GM12801 (cell line): ENCODE measurements at regions not wholly inside any gene's neighbourhood (a gene's known extent, or its start where the extent isn't known, plus 50 kb on each side); places are given as distances from the start of the nearest gene placed in this dataset.

Experiments used
- TF ChIP-seq, protein P1 (sequence below): IDR thresholded peaks from one replicate; pipeline ENCODE4 v1.5.1; 2011; ENCODE audit warnings: control low read depth; ENCODE audit not compliant: insufficient read length; ENCODE audit errors: extremely low read depth

DNA sequence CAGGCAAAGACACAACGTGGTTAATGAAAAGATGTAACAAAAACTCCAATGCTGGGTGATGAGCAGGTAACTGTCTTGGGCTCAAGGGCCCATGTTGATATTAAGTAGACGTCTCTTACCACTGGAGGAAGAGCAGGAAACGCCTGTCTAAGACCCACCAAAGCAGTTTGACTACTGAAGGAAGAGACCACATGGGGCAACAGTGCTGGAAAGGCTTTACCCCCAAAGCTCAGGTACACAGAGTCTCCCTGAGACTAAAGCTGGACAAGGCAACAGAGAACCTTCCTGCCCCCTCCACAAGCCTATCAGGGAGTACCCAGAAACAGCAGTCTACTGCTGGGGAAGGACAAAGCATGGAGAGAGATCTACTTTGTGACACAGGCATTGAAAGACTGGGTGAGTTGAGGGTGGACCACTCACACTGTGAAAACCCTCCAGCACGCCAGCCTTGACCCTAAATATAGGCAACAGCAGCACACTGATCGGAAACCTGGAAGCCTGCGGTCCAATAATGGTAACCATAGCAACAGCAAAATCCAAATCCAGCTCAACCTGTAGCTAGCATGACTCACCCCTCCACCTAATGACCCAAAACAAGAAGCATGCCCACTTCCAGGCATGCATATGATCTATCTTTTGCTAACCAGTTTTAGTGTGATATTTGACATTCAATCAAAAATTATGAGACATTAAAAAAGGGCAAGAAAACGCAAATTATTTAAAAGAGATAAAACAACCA, 270.5 kb upstream of the SDK2 start:
- TF ChIP-seq, protein P1, sequence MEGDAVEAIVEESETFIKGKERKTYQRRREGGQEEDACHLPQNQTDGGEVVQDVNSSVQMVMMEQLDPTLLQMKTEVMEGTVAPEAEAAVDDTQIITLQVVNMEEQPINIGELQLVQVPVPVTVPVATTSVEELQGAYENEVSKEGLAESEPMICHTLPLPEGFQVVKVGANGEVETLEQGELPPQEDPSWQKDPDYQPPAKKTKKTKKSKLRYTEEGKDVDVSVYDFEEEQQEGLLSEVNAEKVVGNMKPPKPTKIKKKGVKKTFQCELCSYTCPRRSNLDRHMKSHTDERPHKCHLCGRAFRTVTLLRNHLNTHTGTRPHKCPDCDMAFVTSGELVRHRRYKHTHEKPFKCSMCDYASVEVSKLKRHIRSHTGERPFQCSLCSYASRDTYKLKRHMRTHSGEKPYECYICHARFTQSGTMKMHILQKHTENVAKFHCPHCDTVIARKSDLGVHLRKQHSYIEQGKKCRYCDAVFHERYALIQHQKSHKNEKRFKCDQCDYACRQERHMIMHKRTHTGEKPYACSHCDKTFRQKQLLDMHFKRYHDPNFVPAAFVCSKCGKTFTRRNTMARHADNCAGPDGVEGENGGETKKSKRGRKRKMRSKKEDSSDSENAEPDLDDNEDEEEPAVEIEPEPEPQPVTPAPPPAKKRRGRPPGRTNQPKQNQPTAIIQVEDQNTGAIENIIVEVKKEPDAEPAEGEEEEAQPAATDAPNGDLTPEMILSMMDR: no peak

DNA sequence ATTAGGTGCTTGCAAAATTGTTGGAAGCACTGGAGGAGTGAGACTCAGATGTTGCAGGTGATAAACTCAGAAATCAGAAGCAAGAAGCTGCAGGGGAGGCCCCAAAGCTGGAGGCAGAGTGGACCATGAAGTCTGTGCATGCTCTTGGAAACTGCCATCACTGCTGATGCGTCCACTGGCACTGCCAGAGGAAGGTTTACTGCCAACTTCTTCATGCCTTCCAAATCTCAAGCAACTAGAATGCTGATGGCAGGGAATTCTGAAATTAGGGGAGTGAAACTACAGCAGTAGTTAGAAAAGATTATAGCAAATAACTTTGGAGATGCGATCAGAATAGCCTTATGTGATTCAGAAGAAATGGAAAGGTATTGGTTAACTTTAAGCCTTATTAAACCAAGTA, 277.1 kb upstream of the SDK2 start:
- TF ChIP-seq, protein P1: no peak

DNA sequence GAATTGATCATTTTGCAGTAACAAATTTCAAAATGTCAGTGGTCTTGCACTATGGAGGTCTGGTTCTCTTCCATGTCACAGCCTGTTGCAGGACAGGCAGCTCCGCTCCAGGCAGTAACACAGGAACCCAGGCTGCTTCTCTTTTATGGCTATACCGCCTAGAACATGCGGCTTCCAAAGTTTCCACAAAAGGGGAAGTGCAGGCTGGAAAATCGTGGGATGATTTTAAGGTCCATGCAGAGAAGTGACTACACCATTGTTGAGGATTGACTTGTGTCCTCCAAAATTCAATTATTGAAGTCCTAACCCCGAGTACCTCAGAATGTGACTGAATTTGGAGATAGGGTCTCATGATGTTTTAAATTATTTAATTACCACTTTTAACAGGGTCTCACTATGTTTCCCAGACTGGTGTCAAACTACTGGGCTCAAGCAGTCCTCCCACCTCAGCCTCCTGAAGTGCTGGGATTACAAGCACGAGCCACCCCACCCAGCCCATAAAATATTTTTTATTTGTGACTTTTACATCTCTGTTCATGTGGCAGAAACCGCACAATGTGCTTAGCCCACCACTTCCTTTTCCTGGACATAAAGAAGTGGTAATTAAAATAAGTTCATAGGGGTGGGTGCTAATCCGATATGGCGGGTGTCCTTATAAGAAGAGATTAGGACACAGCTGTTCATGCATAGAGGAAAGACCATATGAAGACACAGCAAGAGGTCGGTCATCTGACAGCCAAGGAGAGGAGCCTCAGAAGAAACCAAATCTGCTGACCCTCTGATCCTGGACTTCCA, 279.2 kb upstream of the RPL38 start:
- TF ChIP-seq, protein P1: no peak

DNA sequence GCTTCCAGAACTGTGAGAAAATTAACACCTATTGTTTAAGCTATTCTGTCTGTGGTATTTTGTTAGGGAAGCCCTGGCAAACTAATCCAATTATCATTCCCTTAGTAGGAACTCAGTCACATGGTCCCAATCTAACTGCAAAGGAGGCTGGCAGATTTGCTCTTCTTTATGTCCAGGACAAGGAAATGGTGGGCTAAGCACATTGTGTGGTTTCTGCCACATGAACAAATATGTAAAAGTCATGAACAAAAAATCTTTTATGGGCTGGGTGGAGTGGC, 278.6 kb upstream of the RPL38 start:
- TF ChIP-seq, protein P1: no peak

DNA sequence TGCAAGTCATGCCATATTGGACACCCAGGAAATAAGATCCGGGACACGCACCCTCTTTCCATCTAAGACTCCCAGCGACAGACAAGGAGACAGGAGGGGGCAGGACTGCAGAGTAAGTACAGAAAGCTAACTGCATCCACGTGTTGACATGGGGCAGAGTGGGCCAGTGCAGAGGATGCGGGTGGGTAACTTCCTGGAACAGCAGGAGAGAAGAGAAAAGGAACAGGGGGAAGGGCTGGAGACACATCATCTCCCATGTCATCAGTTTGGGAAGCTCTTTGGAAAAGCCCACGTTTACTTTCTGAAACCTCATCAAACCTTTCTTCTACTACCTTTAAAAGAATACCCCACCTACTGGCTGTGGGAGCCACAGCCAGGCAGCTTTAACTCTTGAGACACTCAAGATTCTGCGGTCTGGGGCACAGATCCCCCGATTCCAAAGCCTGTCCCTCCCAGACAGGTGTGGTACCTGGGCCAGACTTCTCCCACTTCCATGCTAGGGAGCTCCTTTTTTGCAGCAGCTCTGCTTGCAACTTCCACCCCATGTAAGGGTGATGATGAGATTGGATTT, 273.5 kb upstream of the RPL38 start:
- TF ChIP-seq, protein P1: no peak

DNA sequence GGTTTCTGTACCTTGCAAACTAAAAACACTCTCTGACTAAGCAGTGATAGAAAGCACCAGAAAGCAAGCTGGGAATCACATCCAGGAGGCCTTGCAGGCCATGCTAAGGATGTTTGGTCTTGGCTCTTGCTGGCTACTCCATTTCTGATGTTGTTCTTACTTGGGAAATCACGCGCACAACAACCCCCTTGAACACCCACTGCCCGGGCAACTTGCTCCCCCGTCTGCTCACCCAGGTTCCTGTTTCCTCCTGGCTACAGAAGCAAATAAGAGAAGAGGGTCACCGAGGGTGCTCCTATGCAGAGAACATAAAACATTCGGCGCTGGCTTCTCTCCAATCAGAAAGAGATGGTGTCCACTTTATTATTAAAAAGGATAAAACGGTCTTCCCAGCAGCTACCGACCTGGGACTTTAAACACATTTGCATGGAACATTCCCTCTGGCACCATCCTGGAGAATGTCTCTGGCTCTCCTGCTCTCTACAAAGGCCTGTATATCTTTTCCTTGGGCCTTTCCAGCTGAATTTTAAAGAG, 271.2 kb upstream of the RPL38 start:
- TF ChIP-seq, protein P1: no peak

DNA sequence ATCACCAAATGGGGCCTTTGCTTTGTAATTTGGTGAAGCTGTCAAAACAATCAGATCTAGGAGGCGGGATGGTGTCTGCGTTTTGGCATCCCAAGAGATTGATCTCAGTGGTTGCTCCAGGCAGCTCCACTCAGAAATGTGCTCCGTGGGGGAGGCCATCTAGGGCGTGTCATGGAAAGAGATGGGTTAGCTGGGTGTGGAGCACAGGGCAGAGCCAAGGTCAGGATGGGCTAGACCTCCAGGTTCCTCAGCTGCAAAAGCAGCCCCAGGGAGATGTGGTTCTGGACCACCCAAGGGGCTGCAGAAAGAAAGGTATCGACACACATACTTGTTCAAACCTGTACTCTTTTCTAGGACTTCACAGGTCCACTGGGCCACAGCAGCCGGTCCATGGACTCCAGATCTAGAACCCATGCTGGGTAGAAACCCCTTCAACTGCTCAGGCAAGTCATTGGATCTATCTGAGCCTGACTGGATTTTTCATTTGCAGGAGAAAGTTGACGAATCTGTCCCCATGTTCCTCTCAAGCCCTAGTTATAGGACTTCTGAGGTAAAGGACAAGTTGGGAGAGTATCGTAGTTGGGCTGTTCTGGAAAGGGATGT, 270.2 kb upstream of the RPL38 start:
- TF ChIP-seq, protein P1: no peak
